ENCODE measurements at regions not wholly inside any gene's neighbourhood (a gene's known extent, or its start where the extent isn't known, plus 50 kb on each side); places are given as distances from the start of the nearest gene placed in this dataset.

DNA sequence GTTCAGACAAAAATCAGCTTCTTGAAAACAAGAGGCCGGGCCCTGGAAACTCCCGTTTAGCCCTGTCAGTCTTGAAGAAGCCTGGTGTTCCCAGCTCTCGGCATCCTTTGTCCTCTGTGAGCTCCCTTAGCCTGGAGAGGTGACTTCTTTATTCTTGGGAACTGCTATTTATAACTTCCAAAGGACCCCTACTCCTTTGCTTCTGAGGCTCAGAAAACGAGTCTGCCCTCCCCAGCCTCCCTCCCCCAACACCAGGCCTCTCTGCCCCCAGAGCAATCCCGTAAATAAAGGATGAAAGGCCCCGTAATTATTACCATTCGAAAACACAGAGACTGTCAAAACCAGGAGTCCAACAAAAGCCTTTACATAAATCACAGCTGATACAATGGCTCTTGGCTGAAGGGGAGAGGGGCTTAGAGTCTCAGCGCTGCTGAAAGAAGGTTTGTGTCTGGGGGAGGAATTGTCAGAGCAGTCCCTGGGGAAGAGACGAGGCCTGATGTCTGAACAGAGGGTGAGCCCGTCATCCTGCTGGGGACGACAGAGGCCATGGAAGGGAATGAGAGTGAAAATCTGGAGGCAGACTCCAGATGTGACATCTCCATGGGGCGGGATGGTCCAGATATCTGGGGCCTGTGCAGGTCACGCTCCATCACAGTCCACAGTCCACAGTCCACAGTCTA is 283.0 kb downstream of the MYCN start:
- TF ChIP-seq, protein P1, sequence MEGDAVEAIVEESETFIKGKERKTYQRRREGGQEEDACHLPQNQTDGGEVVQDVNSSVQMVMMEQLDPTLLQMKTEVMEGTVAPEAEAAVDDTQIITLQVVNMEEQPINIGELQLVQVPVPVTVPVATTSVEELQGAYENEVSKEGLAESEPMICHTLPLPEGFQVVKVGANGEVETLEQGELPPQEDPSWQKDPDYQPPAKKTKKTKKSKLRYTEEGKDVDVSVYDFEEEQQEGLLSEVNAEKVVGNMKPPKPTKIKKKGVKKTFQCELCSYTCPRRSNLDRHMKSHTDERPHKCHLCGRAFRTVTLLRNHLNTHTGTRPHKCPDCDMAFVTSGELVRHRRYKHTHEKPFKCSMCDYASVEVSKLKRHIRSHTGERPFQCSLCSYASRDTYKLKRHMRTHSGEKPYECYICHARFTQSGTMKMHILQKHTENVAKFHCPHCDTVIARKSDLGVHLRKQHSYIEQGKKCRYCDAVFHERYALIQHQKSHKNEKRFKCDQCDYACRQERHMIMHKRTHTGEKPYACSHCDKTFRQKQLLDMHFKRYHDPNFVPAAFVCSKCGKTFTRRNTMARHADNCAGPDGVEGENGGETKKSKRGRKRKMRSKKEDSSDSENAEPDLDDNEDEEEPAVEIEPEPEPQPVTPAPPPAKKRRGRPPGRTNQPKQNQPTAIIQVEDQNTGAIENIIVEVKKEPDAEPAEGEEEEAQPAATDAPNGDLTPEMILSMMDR (IDR thresholded peaks at IDR 0.05): no peak
- no peak for TF ChIP-seq EP300 (IDR thresholded peaks at IDR 0.05)
- no peak for TF ChIP-seq POLR2A (IDR thresholded peaks at IDR 0.05)
